ENCODE measurements at regions not wholly inside any gene's neighbourhood (a gene's known extent, or its start where the extent isn't known, plus 50 kb on each side); places are given as distances from the start of the nearest gene placed in this dataset.

DNA sequence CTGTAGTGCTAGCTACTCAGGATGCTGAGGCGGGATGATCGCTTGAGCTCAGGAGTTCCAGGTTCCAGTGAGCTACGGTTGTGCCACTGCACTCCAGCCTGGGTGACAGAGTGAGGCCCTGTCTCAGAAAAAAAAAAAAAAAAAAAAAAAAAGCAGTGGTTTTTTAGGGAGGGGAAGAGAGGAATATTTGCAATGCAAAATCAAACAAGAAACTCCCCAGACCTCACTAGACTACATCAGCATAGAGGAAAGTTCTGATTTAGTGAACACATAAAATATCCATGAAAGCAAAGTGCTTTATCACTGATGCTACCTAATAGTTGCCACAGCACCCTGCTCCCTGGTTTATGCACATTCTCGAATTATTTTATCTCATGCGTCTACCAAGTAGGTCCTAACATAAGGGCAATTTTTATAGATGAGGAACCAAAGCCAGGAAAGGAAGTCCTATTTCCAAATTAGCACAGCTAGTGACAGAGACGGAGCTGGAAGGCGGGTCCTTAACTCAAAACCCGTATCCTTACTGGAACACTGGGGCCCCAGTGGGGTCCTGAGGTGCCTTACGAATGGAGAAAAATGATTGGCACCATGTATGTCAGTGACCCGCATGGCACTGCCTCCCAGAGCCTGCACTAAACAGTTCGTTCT is 50.7 kb upstream of the GPR157 start:
- DNase-seq: no peak

DNA sequence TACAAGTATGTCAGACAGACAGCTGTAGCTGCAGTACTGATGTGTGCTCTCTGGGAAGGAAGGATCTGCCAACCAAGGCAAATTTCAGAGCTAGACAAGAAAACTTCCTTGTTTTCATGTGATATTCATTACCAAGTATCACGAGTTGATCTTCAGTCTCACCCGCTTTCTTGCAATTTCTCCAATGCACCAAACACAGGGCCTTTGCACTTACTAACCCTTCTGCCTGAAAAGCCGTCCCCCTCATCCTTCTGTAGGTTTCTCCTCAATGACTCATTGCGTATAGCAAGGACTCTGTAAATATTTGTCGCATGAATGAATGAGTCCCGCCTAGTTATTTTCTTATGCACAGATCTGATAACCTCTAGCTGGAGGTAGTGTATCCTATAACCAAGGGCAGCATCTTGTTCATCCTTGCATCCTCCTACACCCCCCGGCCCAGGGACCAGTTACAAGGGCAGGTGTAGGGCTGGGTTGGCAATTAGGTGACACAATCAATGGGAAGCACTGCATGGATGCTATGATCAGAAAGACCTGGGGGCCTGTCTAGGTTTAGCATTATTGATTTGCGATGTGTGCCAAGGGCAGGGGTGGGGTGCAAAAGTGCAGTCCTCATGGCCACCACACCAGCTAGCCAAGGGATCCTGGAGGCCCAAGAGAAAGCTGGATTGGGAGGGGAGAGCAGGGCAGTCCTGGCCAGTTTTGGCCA is 51.4 kb upstream of the GPR157 start:
- DNase-seq: no peak

- DNase-seq: no peak
Measured at GRCh38 chr1:9181176-9181906, 52.4 kb upstream of the GPR157 start.

DNA sequence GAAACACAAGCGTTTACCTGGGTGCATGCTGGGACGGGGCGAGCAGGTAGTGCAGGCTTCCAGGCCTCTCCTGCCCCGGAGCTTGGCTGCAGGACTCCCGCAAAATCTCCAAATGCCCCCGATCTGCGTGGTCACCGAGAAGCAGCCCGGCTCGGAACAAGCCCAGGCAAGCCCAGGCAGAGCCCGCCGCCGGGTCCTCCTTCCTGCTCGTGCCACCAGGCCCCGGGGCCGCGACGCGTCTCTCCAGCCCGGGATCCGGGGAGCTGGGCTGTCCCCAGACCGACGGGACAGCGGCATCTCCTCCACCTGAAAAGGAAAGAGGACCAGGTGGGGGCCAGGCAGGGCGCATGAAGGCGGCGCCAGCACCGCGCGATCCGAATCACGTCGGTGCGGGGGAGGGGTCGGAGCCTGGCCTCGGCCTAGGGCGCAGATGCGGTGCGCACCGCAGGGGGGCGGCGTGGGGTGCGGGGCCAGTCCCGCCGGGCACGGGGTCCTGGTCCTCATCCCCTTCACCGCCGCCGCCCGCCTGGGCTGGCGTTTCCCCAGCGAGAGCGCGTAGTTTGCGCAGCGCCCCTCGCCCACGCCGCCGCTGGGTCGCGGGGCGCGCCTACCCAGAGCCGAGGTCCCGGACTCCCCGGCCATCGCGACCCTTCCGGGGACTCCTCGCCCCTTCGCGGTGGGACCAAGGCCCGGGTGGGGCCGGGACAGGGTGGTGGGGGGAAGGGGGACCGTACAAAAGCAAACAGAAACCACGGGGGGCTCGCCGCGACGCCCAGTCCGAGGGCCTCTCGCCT is 52.4 kb upstream of the H6PD start:
- DNase-seq: peak; percentile 25

GRCh38 chr1:9182784-9183257 is 51.8 kb upstream of the H6PD start:
- no peak for DNase-seq

- DNase-seq: no peak
Measured at GRCh38 chr1:9183441-9183840, 51.1 kb upstream of the H6PD start.

DNA sequence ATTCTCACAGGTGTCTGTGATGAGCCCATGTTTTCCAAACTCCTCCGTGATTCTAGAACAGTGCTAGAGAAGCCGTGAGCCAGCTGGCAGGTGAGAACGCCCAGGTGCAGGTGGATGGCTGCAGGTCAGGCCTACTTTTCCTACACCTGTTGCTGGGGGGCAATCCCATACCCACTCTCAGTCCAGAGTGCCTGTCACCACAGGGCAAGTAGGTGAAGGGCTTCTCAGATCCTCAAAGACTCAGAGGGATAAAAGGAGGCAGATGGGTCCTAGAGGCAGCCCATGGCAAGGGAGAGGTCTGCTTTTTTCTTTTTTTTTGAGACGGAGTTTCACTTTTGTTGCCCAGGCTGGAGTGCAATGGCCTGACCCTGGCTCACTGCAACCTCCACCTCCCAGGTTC is 50.7 kb upstream of the H6PD start:
- DNase-seq: no peak

GRCh38 chr1:9184749-9185148 is 49.8 kb upstream of the H6PD start:
- no peak for DNase-seq
